Liver (tissue), 8 donors: ENCODE measurements at regions not wholly inside any gene's neighbourhood (a gene's known extent, or its start where the extent isn't known, plus 50 kb on each side); places are given as distances from the start of the nearest gene placed in this dataset.

Experiments
- DNase-seq: peaks from one replicate; pipeline ENCODE4 v3.0.0-alpha.2; 2017; ENCODE audit warnings: low spot score
- H3K27ac ChIP-seq, 2 donors: one replicate each; pipeline ENCODE4 v1.7.0; 2013; ENCODE audit warnings: inconsistent platforms in 2 of 2, low read length in 2 of 2, control low read depth in 1 of 2, low read depth in 1 of 2, mild to moderate bottlenecking in 1 of 2
- H3K27me3 ChIP-seq, 4 donors: one replicate each; pipeline versions ENCODE4 v1.6.1 to v1.7.0; 2013; ENCODE audit warnings: low read length in 3 of 4, inconsistent platforms in 1 of 4, mild to moderate bottlenecking in 1 of 4, moderate library complexity in 1 of 4; ENCODE audit not compliant: control insufficient read depth in 4 of 4, insufficient read depth in 4 of 4
- H3K36me3 ChIP-seq, 4 donors: one replicate each; pipeline versions ENCODE4 v1.6.1 to v1.7.0; 2013; ENCODE audit warnings: low read length in 3 of 4, mild to moderate bottlenecking in 3 of 4, low read depth in 1 of 4, moderate library complexity in 1 of 4; ENCODE audit not compliant: control insufficient read depth in 4 of 4, insufficient read depth in 3 of 4
- H3K4me1 ChIP-seq, 4 donors: one replicate each; pipeline versions ENCODE4 v1.6.1 to v1.7.0; 2013; ENCODE audit warnings: low read length in 3 of 4, mild to moderate bottlenecking in 3 of 4, moderate library complexity in 1 of 4; ENCODE audit not compliant: control insufficient read depth in 4 of 4, insufficient read depth in 4 of 4
- H3K4me3 ChIP-seq, 3 donors: one replicate each; pipeline versions ENCODE4 v1.6.1 to v1.7.0; 2013; ENCODE audit warnings: low read length in 3 of 3, control low read depth in 1 of 3, low read depth in 1 of 3, mild to moderate bottlenecking in 1 of 3
- H3K9ac ChIP-seq, 2 donors: one replicate each; pipeline ENCODE4 v1.7.0; 2013; ENCODE audit warnings: low read length in 2 of 2, mild to moderate bottlenecking in 2 of 2, moderate library complexity in 2 of 2, control low read depth in 1 of 2, low read depth in 1 of 2
- H3K9me3 ChIP-seq, 4 donors: one replicate each; pipeline versions ENCODE4 v1.6.1 to v1.7.0; 2013; ENCODE audit warnings: low read length in 3 of 4; ENCODE audit not compliant: control insufficient read depth in 4 of 4
- CTCF ChIP-seq: fragments of 150-350 bp; IDR thresholded peaks from 2 replicates; pipeline ENCODE4 v1.5.1; 2017; ENCODE audit warnings: improper control_type of control experiment, low read depth, low read length; ENCODE audit not compliant: missing input control
- EGR1 ChIP-seq, 2 donors: IDR thresholded peaks; 2 replicates each; pipeline ENCODE4 v1.6.1; 2016 to 2018; ENCODE audit warnings: antibody characterized with exemption in 2 of 2, low read depth in 2 of 2
- FOXA1 ChIP-seq: IDR thresholded peaks from 2 replicates; pipeline ENCODE4 v1.6.1; 2016; ENCODE audit warnings: antibody characterized with exemption
- FOXA2 ChIP-seq: IDR thresholded peaks from 2 replicates; pipeline ENCODE4 v1.6.1; 2016; ENCODE audit warnings: antibody characterized with exemption
- GABPA ChIP-seq, 2 donors: IDR thresholded peaks in 1 of 2; conservative IDR thresholded peaks in 1 of 2; 2 replicates each; pipeline ENCODE4 v1.6.1; 2016; ENCODE audit warnings: antibody characterized with exemption in 2 of 2, mild to moderate bottlenecking in 1 of 2, moderate library complexity in 1 of 2
- HNF4A ChIP-seq, 2 donors: conservative IDR thresholded peaks; 2 replicates each; pipeline ENCODE4 v1.6.1; 2016; ENCODE audit warnings: antibody characterized with exemption in 2 of 2, mild to moderate bottlenecking in 2 of 2
- HNF4G ChIP-seq: IDR thresholded peaks from 2 replicates; pipeline ENCODE4 v1.6.1; 2016; ENCODE audit warnings: antibody characterized with exemption
- JUND ChIP-seq, 2 donors: IDR thresholded peaks; 2 replicates each; pipeline ENCODE4 v1.6.1; 2016; ENCODE audit warnings: antibody characterized with exemption in 2 of 2
- NR2F2 ChIP-seq: IDR thresholded peaks from 2 replicates; pipeline ENCODE4 v1.6.1; 2016; ENCODE audit warnings: antibody characterized with exemption
- RAD21 ChIP-seq, 2 donors: IDR thresholded peaks; 2 replicates each; pipeline ENCODE4 v1.6.1; 2016; ENCODE audit warnings: antibody characterized with exemption in 2 of 2, mild to moderate bottlenecking in 2 of 2
- RXRA ChIP-seq, 2 donors: IDR thresholded peaks; 2 replicates each; pipeline ENCODE4 v1.6.1; 2017 to 2018; ENCODE audit warnings: antibody characterized with exemption in 2 of 2, mild to moderate bottlenecking in 1 of 2
- SP1 ChIP-seq: IDR thresholded peaks from 2 replicates; pipeline ENCODE4 v1.6.1; 2018; ENCODE audit warnings: antibody characterized with exemption, mild to moderate bottlenecking
- TAF1 ChIP-seq: conservative IDR thresholded peaks from 2 replicates; pipeline ENCODE4 v1.6.1; 2016; ENCODE audit warnings: antibody characterized with exemption, mild to moderate bottlenecking
- YY1 ChIP-seq: IDR thresholded peaks from 2 replicates; pipeline ENCODE4 v1.6.1; 2016; ENCODE audit warnings: antibody characterized with exemption, mild to moderate bottlenecking
- WGBS: extraction: QIAGEN DNeasy Blood & Tissue Kit; methylation state at CpG from one replicate; pipeline ENCODE4 v1.1.7; 2013; 5-methylcytosine and 5-hydroxymethylcytosine counted together
- TF ChIP-seq, protein P1 (sequence below): IDR thresholded peaks from 2 replicates; pipeline ENCODE4 v1.6.1; 2016; ENCODE audit warnings: antibody characterized with exemption
- TF ChIP-seq, protein P2 (sequence below): IDR thresholded peaks from 2 replicates; pipeline ENCODE4 v1.6.1; 2016; ENCODE audit warnings: antibody characterized with exemption
- TF ChIP-seq, protein P3 (sequence below): IDR thresholded peaks from 2 replicates; pipeline ENCODE4 v1.6.1; 2016; ENCODE audit warnings: antibody characterized with exemption, mild to moderate bottlenecking
- TF ChIP-seq, protein P4 (sequence below): IDR thresholded peaks from 2 replicates; pipeline ENCODE4 v1.6.1; 2016; ENCODE audit warnings: antibody characterized with exemption
- donor health status: healthy.
- donor health status: healthy.
- donor health status: healthy.
- donor health status: healthy.
- donor health status: healthy.

DNA sequence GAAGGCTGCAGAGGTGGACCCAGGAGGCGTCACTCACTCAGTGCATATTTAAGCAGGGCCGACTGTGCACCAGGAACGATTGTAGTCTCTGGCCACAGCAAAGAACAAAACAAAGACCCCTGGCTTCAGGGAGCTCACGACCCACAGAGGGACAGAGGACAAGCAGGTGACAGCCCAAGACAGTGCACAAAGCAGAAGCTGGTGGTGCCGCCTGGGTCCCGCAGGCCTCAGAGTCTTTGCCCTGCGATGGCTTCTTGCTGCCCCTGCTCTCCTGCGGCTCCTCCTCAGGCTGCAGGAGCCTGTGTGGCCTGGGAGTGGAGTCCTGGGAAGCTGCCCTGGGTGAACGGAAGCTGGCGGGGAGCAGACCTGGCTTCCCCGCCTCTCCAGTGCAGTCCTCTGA lies 300.0 kb downstream of the PREX1 start:
- DNase-seq: no peak
- no peaks in the 10 kb centered on the region for H3K4me1 ChIP-seq
- whole genome bisulfite sequencing: 72% methylated on average over 11 of the region's 11 CpGs
- no peaks in the 10 kb centered on the region for H3K9me3 ChIP-seq
- H3K4me3 ChIP-seq: no peak overlapping the region
- no peak for TF ChIP-seq HNF4G
- TF ChIP-seq, protein P1, sequence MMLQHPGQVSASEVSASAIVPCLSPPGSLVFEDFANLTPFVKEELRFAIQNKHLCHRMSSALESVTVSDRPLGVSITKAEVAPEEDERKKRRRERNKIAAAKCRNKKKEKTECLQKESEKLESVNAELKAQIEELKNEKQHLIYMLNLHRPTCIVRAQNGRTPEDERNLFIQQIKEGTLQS: no peak
- no peak for TF ChIP-seq GABPA (IDR thresholded peaks at IDR 0.05 in 1 of 2, conservative IDR thresholded peaks at IDR 0.05 in 1 of 2)
- TF ChIP-seq, protein P2, sequence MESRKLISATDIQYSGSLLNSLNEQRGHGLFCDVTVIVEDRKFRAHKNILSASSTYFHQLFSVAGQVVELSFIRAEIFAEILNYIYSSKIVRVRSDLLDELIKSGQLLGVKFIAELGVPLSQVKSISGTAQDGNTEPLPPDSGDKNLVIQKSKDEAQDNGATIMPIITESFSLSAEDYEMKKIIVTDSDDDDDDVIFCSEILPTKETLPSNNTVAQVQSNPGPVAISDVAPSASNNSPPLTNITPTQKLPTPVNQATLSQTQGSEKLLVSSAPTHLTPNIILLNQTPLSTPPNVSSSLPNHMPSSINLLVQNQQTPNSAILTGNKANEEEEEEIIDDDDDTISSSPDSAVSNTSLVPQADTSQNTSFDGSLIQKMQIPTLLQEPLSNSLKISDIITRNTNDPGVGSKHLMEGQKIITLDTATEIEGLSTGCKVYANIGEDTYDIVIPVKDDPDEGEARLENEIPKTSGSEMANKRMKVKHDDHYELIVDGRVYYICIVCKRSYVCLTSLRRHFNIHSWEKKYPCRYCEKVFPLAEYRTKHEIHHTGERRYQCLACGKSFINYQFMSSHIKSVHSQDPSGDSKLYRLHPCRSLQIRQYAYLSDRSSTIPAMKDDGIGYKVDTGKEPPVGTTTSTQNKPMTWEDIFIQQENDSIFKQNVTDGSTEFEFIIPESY: no peak
- TF ChIP-seq, protein P3, sequence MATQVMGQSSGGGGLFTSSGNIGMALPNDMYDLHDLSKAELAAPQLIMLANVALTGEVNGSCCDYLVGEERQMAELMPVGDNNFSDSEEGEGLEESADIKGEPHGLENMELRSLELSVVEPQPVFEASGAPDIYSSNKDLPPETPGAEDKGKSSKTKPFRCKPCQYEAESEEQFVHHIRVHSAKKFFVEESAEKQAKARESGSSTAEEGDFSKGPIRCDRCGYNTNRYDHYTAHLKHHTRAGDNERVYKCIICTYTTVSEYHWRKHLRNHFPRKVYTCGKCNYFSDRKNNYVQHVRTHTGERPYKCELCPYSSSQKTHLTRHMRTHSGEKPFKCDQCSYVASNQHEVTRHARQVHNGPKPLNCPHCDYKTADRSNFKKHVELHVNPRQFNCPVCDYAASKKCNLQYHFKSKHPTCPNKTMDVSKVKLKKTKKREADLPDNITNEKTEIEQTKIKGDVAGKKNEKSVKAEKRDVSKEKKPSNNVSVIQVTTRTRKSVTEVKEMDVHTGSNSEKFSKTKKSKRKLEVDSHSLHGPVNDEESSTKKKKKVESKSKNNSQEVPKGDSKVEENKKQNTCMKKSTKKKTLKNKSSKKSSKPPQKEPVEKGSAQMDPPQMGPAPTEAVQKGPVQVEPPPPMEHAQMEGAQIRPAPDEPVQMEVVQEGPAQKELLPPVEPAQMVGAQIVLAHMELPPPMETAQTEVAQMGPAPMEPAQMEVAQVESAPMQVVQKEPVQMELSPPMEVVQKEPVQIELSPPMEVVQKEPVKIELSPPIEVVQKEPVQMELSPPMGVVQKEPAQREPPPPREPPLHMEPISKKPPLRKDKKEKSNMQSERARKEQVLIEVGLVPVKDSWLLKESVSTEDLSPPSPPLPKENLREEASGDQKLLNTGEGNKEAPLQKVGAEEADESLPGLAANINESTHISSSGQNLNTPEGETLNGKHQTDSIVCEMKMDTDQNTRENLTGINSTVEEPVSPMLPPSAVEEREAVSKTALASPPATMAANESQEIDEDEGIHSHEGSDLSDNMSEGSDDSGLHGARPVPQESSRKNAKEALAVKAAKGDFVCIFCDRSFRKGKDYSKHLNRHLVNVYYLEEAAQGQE: no peak
- TF ChIP-seq JUND (IDR thresholded peaks at IDR 0.05): no peak
- no peak for TF ChIP-seq HNF4A (conservative IDR thresholded peaks at IDR 0.05)
- TF ChIP-seq CTCF: no peak
- no peak for TF ChIP-seq NR2F2
- TF ChIP-seq TAF1: no peak
- no peak for TF ChIP-seq RAD21 (IDR thresholded peaks at IDR 0.05)
- TF ChIP-seq, protein P4, sequence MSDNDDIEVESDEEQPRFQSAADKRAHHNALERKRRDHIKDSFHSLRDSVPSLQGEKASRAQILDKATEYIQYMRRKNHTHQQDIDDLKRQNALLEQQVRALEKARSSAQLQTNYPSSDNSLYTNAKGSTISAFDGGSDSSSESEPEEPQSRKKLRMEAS: no peak
- no peak for TF ChIP-seq FOXA1
- TF ChIP-seq SP1: no peak
- TF ChIP-seq YY1: no peak
- TF ChIP-seq FOXA2: no peak
- TF ChIP-seq EGR1 (IDR thresholded peaks at IDR 0.05; ENCODE audit: low read depth in 2 of 2): no peak
- TF ChIP-seq RXRA (IDR thresholded peaks at IDR 0.05): no peak
- H3K36me3 ChIP-seq: no peaks in the 10 kb centered on the region
- no peak overlapping the region for H3K9ac ChIP-seq
- peaks cover 0 to 14% (median under 1%) of the 10 kb centered on the region in 4 donors for H3K27me3 ChIP-seq
- H3K27ac ChIP-seq: no peak overlapping the region
